NOMO-1 (cell line): ENCODE measurements at regions not wholly inside any gene's neighbourhood (a gene's known extent, or its start where the extent isn't known, plus 50 kb on each side); places are given as distances from the start of the nearest gene placed in this dataset.
"Not testable (repeated sequence)": the region's sequence is repeated elsewhere in the genome, so short reads cannot be mapped to it uniquely, and the experiment has no call there.

Experiments
- DNase-seq, 2 experiments: peaks; one replicate each; lab custom pipeline; 2025; ENCODE audit not compliant: unreplicated experiment in 2 of 2; lab: John Stamatoyannopoulos, UW

GRCh38 chr22:47517062-47517461, 754.6 kb downstream of the TBC1D22A start:
- DNase-seq = no peak

- no peak for DNase-seq
Observed at GRCh38 chr22:47515384-47516125, 753.1 kb downstream of the TBC1D22A start.

GRCh38 chr22:47512617-47513016, 750.2 kb downstream of the TBC1D22A start:
- no peak for DNase-seq

- no peak for DNase-seq
Observed at GRCh38 chr22:47504962-47505361, 742.5 kb downstream of the TBC1D22A start.

GRCh38 chr22:47498969-47499495, 736.6 kb downstream of the TBC1D22A start:
- DNase-seq = no peak

- DNase-seq = no peak
Observed at GRCh38 chr22:47497666-47498065, 735.2 kb downstream of the TBC1D22A start.

- DNase-seq = peak in 1 of 2 experiments; percentile 4
Observed at GRCh38 chr22:47495110-47495509, 732.7 kb downstream of the TBC1D22A start.

- not testable (repeated sequence) for DNase-seq
Observed at GRCh38 chr22:47488131-47488530, 725.7 kb downstream of the TBC1D22A start.

GRCh38 chr22:47486569-47487312, 724.3 kb downstream of the TBC1D22A start:
- no peak for DNase-seq

GRCh38 chr22:47484960-47485569, 722.6 kb downstream of the TBC1D22A start:
- no peak for DNase-seq

- DNase-seq = no peak
Observed at GRCh38 chr22:47476231-47476630, 713.8 kb downstream of the TBC1D22A start.

- no peak for DNase-seq
Observed at GRCh38 chr22:47474895-47475294, 712.4 kb downstream of the TBC1D22A start.

GRCh38 chr22:47474464-47474863, 712.0 kb downstream of the TBC1D22A start:
- no peak for DNase-seq

- DNase-seq = no peak
Observed at GRCh38 chr22:47472636-47473035, 710.2 kb downstream of the TBC1D22A start.

- no peak for DNase-seq
Observed at GRCh38 chr22:47471406-47471805, 709.0 kb downstream of the TBC1D22A start.

GRCh38 chr22:47465809-47466208, 703.4 kb downstream of the TBC1D22A start:
- DNase-seq = no peak

- DNase-seq = no peak
Observed at GRCh38 chr22:47465222-47465621, 702.8 kb downstream of the TBC1D22A start.

GRCh38 chr22:47463220-47463619, 700.8 kb downstream of the TBC1D22A start:
- DNase-seq = no peak

- DNase-seq = no peak
Observed at GRCh38 chr22:47460861-47461260, 698.4 kb downstream of the TBC1D22A start.

GRCh38 chr22:47460176-47460575, 697.7 kb downstream of the TBC1D22A start:
- no peak for DNase-seq

GRCh38 chr22:47458348-47458747, 695.9 kb downstream of the TBC1D22A start:
- no peak for DNase-seq
